Vagina (tissue), 2 donors: ENCODE measurements at regions not wholly inside any gene's neighbourhood (a gene's known extent, or its start where the extent isn't known, plus 50 kb on each side); places are given as distances from the start of the nearest gene placed in this dataset.

Source experiments
- DNase-seq, 2 donors: peaks; one replicate each; pipeline ENCODE4 v3.0.0-alpha.2; 2017; ENCODE audit errors: extremely low spot score in 2 of 2
- H3K27ac ChIP-seq: fragments of 200-600 bp; sonication (generic); one replicate; pipeline ENCODE4 v1.5.1; 2019
- H3K27me3 ChIP-seq: fragments of 200-600 bp; sonication (generic); one replicate; pipeline ENCODE4 v1.5.1; 2019
- H3K36me3 ChIP-seq, 2 donors: fragments of 200-600 bp; sonication (generic); one replicate each; pipeline ENCODE4 v1.5.1; 2017 to 2019
- H3K4me1 ChIP-seq: fragments of 200-600 bp; sonication (generic); one replicate; pipeline ENCODE4 v1.5.1; 2019
- H3K4me3 ChIP-seq, 2 donors: fragments of 200-600 bp; sonication (generic); 1 replicate in 1 of 2; 2 replicates in 1 of 2; pipeline ENCODE4 v1.5.1; 2016 to 2019
- H3K9me3 ChIP-seq: fragments of 200-600 bp; sonication (generic); one replicate; pipeline ENCODE4 v1.5.1; 2019
- CTCF ChIP-seq, 3 experiments: fragments of 450-650 bp in 2 of 3; fragments of 200-600 bp in 1 of 3; sonication (generic) in 1 of 3; IDR thresholded peaks; one replicate each; pipeline ENCODE4 v1.5.1; 2017 to 2019; ENCODE audit warnings: antibody characterized with exemption in 3 of 3, mild to moderate bottlenecking in 2 of 3, moderate library complexity in 2 of 3
- POLR2A ChIP-seq, 2 donors: fragments of 450-650 bp; IDR thresholded peaks; one replicate each; pipeline ENCODE4 v1.6.1; 2017; ENCODE audit warnings: antibody characterized with exemption in 2 of 2, mild to moderate bottlenecking in 2 of 2, moderate library complexity in 2 of 2
- POLR2AphosphoS5 ChIP-seq, 2 donors: sonication (generic); formaldehyde crosslinking; IDR thresholded peaks; one replicate each; pipeline ENCODE4 v1.9.0; 2017; ENCODE audit warnings: antibody characterized with exemption in 2 of 2, mild to moderate bottlenecking in 2 of 2, low read depth in 1 of 2; ENCODE audit not compliant: insufficient read depth in 1 of 2
- intact Hi-C: fragments of 100-400 bp; cut with DNase I; formaldehyde crosslinking; loops from one replicate; pipeline ENCODE4 v1.15.1; 2023

GRCh38 chr13:67506407-67506806, 276.3 kb upstream of the PCDH9 start:
- no peaks in the 10 kb centered on the region for H3K36me3 ChIP-seq
- no peak overlapping the region for H3K27ac ChIP-seq
- H3K4me3 ChIP-seq: no peak overlapping the region
- no peaks in the 10 kb centered on the region for H3K27me3 ChIP-seq
- no peak for DNase-seq
- intact Hi-C loops: no loop called here
- H3K4me1 ChIP-seq: no peaks in the 10 kb centered on the region
- TF ChIP-seq POLR2A (IDR thresholded peaks at IDR 0.05) (no peak), POLR2AphosphoS5 (IDR thresholded peaks at IDR 0.05; ENCODE audit: insufficient read depth in 1 of 2, low read depth in 1 of 2) (no peak), CTCF (IDR thresholded peaks at IDR 0.05) (no peak)
- H3K9me3 ChIP-seq: no peaks in the 10 kb centered on the region

- Histone ChIP-seq H3K9me3 (no peaks in the 10 kb centered on the region), H3K27ac (no peak overlapping the region), H3K36me3 (no peaks in the 10 kb centered on the region), H3K27me3 (no peaks in the 10 kb centered on the region), H3K4me1 (no peaks in the 10 kb centered on the region), H3K4me3 (no peak overlapping the region)
- TF ChIP-seq POLR2A (IDR thresholded peaks at IDR 0.05) (no peak), POLR2AphosphoS5 (IDR thresholded peaks at IDR 0.05; ENCODE audit: insufficient read depth in 1 of 2, low read depth in 1 of 2) (no peak), CTCF (IDR thresholded peaks at IDR 0.05) (no peak)
- intact Hi-C loops: no loop called here
- DNase-seq: no peak
Measured at GRCh38 chr13:67505376-67505775, 275.2 kb upstream of the PCDH9 start.

- Histone ChIP-seq H3K27me3 (no peaks in the 10 kb centered on the region), H3K9me3 (no peaks in the 10 kb centered on the region), H3K27ac (no peak overlapping the region), H3K36me3 (no peaks in the 10 kb centered on the region), H3K4me1 (no peaks in the 10 kb centered on the region), H3K4me3 (no peak overlapping the region)
- intact Hi-C loops: no loop called here
- no peak for DNase-seq
- no peak for TF ChIP-seq POLR2A (IDR thresholded peaks at IDR 0.05)
Measured at GRCh38 chr13:67498948-67499347, 268.8 kb upstream of the PCDH9 start.

GRCh38 chr13:67493835-67494234, 263.7 kb upstream of the PCDH9 start:
- H3K27me3 ChIP-seq: no peaks in the 10 kb centered on the region
- no peak overlapping the region for H3K27ac ChIP-seq
- no peak overlapping the region for H3K4me3 ChIP-seq
- DNase-seq: no peak
- H3K36me3 ChIP-seq: no peaks in the 10 kb centered on the region
- intact Hi-C loops: no loop called here
- no peaks in the 10 kb centered on the region for H3K9me3 ChIP-seq
- TF ChIP-seq POLR2AphosphoS5 (IDR thresholded peaks at IDR 0.05; ENCODE audit: insufficient read depth in 1 of 2, low read depth in 1 of 2) (no peak), CTCF (IDR thresholded peaks at IDR 0.05) (no peak), POLR2A (IDR thresholded peaks at IDR 0.05) (no peak)
- no peaks in the 10 kb centered on the region for H3K4me1 ChIP-seq

GRCh38 chr13:67489016-67489415, 258.9 kb upstream of the PCDH9 start:
- Histone ChIP-seq H3K9me3 (no peaks in the 10 kb centered on the region), H3K36me3 (no peaks in the 10 kb centered on the region), H3K4me1 (no peaks in the 10 kb centered on the region), H3K27ac (no peak overlapping the region), H3K4me3 (no peak overlapping the region), H3K27me3 (no peaks in the 10 kb centered on the region)
- DNase-seq: no peak
- intact Hi-C loops: no loop called here
- TF ChIP-seq POLR2AphosphoS5 (IDR thresholded peaks at IDR 0.05; ENCODE audit: insufficient read depth in 1 of 2, low read depth in 1 of 2) (no peak), CTCF (IDR thresholded peaks at IDR 0.05) (no peak), POLR2A (IDR thresholded peaks at IDR 0.05) (no peak)

- H3K4me3 ChIP-seq: no peak overlapping the region
- no peak for DNase-seq
- H3K27me3 ChIP-seq: no peaks in the 10 kb centered on the region
- intact Hi-C loops: no loop called here
- no peak overlapping the region for H3K27ac ChIP-seq
- H3K36me3 ChIP-seq: no peaks in the 10 kb centered on the region
- H3K4me1 ChIP-seq: no peaks in the 10 kb centered on the region
- no peaks in the 10 kb centered on the region for H3K9me3 ChIP-seq
- TF ChIP-seq POLR2AphosphoS5 (IDR thresholded peaks at IDR 0.05; ENCODE audit: insufficient read depth in 1 of 2, low read depth in 1 of 2): no peak
- no peak for TF ChIP-seq CTCF (IDR thresholded peaks at IDR 0.05)
- TF ChIP-seq POLR2A (IDR thresholded peaks at IDR 0.05): no peak
Measured at GRCh38 chr13:67481445-67481844, 251.3 kb upstream of the PCDH9 start.
